Mesendoderm (in vitro differentiated cells): ENCODE measurements at regions not wholly inside any gene's neighbourhood (a gene's known extent, or its start where the extent isn't known, plus 50 kb on each side); places are given as distances from the start of the nearest gene placed in this dataset.

Experiments used
- DNase-seq: peaks from one replicate; pipeline ENCODE4 v3.0.0; 2013
- H2AK5ac ChIP-seq: 2 replicates; pipeline ENCODE4 v1.6.1; 2013; ENCODE audit warnings: low read length, inconsistent platforms
- H2BK120ac ChIP-seq: 2 replicates; pipeline ENCODE4 v1.6.1; 2013; ENCODE audit warnings: low read depth, mild to moderate bottlenecking, low read length, moderate library complexity, mixed read lengths
- H2BK15ac ChIP-seq: replicated peaks from 2 replicates; pipeline ENCODE4 v1.6.1; 2013; ENCODE audit warnings: low read depth, mild to moderate bottlenecking, moderate library complexity
- H2BK5ac ChIP-seq: 2 replicates; pipeline ENCODE4 v1.6.1; 2013; ENCODE audit warnings: low read length, inconsistent platforms
- H3K18ac ChIP-seq: 2 replicates; pipeline ENCODE4 v1.6.1; 2013; ENCODE audit warnings: mild to moderate bottlenecking, low read length, mixed read lengths
- H3K23ac ChIP-seq: one replicate; pipeline ENCODE4 v1.6.1; 2013; ENCODE audit warnings: low read length
- H3K27ac ChIP-seq: 2 replicates; pipeline ENCODE4 v1.5.1; 2013; ENCODE audit warnings: low read depth, mild to moderate bottlenecking, inconsistent platforms, low read length, moderate library complexity
- H3K27me3 ChIP-seq: 2 replicates; pipeline ENCODE4 v1.6.1; 2013; ENCODE audit warnings: low read length, control low read depth, mild to moderate bottlenecking, inconsistent platforms; ENCODE audit not compliant: insufficient read depth, poor library complexity
- H3K36me3 ChIP-seq: 2 replicates; pipeline ENCODE4 v1.6.1; 2013; ENCODE audit warnings: low read length, inconsistent platforms; ENCODE audit not compliant: control insufficient read depth, insufficient read depth
- H3K4ac ChIP-seq: one replicate; pipeline ENCODE4 v1.6.1; 2013; ENCODE audit warnings: low read depth, mild to moderate bottlenecking, low read length, moderate library complexity
- H3K4me1 ChIP-seq: 2 replicates; pipeline ENCODE4 v1.6.1; 2013; ENCODE audit warnings: low read depth, low read length, inconsistent platforms; ENCODE audit not compliant: control insufficient read depth
- H3K4me2 ChIP-seq: 2 replicates; pipeline ENCODE4 v1.6.1; 2013; ENCODE audit warnings: low read length
- H3K4me3 ChIP-seq: 2 replicates; pipeline ENCODE4 v1.5.1; 2013; ENCODE audit warnings: mild to moderate bottlenecking, low read length
- H3K56ac ChIP-seq: one replicate; pipeline ENCODE4 v1.6.1; 2013; ENCODE audit warnings: low read length
- H3K79me1 ChIP-seq: 2 replicates; pipeline ENCODE4 v1.6.1; 2013; ENCODE audit warnings: low read length, inconsistent platforms
- H3K79me2 ChIP-seq: 2 replicates; pipeline ENCODE4 v1.6.1; 2013; ENCODE audit warnings: mild to moderate bottlenecking, low read length; ENCODE audit not compliant: control insufficient read depth, insufficient read depth
- H3K9ac ChIP-seq: 2 replicates; pipeline ENCODE4 v1.6.1; 2013; ENCODE audit warnings: low read length, inconsistent platforms
- H4K5ac ChIP-seq: one replicate; pipeline ENCODE4 v1.6.1; 2013; ENCODE audit warnings: low read length
- H4K8ac ChIP-seq: one replicate; pipeline ENCODE4 v1.6.1; 2013; ENCODE audit warnings: low read depth, mild to moderate bottlenecking, control low read depth, low read length, moderate library complexity
- WGBS: extraction: QIAGEN DNeasy Blood & Tissue Kit; methylation state at CpG from one replicate; pipeline ENCODE4 v1.1.7; 2013; ENCODE audit warnings: low lambda C conversion rate, missing lambda C conversion rate; ENCODE audit not compliant: insufficient coverage; ENCODE audit errors: extremely low coverage; 5-methylcytosine and 5-hydroxymethylcytosine counted together

GRCh38 chr10:129305046-129305445 lies 162.0 kb upstream of the MGMT start:
- H3K18ac ChIP-seq: no peak overlapping the region
- H3K4me2 ChIP-seq: no peak overlapping the region
- H3K79me1 ChIP-seq: no peaks in the 10 kb centered on the region
- no peaks in the 10 kb centered on the region for H3K79me2 ChIP-seq
- no peak overlapping the region for H3K56ac ChIP-seq
- no peak overlapping the region for H3K9ac ChIP-seq
- no peak overlapping the region for H3K23ac ChIP-seq
- no peak overlapping the region for H2BK120ac ChIP-seq
- no peak overlapping the region for H2AK5ac ChIP-seq
- no CpG with 5 or more reads among the region's 5 CpGs for WGBS
- no peak overlapping the region for H2BK15ac ChIP-seq
- H4K8ac ChIP-seq: no peak overlapping the region
- no peak overlapping the region for H4K5ac ChIP-seq
- no peak overlapping the region for H3K4me3 ChIP-seq
- H3K36me3 ChIP-seq: no peaks in the 10 kb centered on the region
- no peak overlapping the region for H2BK5ac ChIP-seq
- H3K27me3 ChIP-seq: no peaks in the 10 kb centered on the region
- H3K27ac ChIP-seq: no peak overlapping the region
- DNase-seq: no peak
- H3K4ac ChIP-seq: no peak overlapping the region
- no peaks in the 10 kb centered on the region for H3K4me1 ChIP-seq

GRCh38 chr10:129307141-129307540 lies 159.9 kb upstream of the MGMT start:
- H3K4ac ChIP-seq: no peak overlapping the region
- no peaks in the 10 kb centered on the region for H3K79me1 ChIP-seq
- H3K23ac ChIP-seq: no peak overlapping the region
- no peaks in the 10 kb centered on the region for H3K79me2 ChIP-seq
- no peak overlapping the region for H4K5ac ChIP-seq
- H2BK5ac ChIP-seq: no peak overlapping the region
- H2BK15ac ChIP-seq: no peak overlapping the region
- no peak overlapping the region for H2AK5ac ChIP-seq
- no peaks in the 10 kb centered on the region for H3K4me1 ChIP-seq
- no peak overlapping the region for H3K4me2 ChIP-seq
- H3K18ac ChIP-seq: no peak overlapping the region
- H3K27me3 ChIP-seq: no peaks in the 10 kb centered on the region
- WGBS: no CpG with 5 or more reads among the region's 8 CpGs
- no peaks in the 10 kb centered on the region for H3K36me3 ChIP-seq
- DNase-seq: no peak
- H3K4me3 ChIP-seq: no peak overlapping the region
- H3K9ac ChIP-seq: no peak overlapping the region
- no peak overlapping the region for H3K27ac ChIP-seq
- no peak overlapping the region for H3K56ac ChIP-seq
- no peak overlapping the region for H4K8ac ChIP-seq
- no peak overlapping the region for H2BK120ac ChIP-seq

- no peak overlapping the region for H2BK5ac ChIP-seq
- H3K4me2 ChIP-seq: no peak overlapping the region
- H2AK5ac ChIP-seq: no peak overlapping the region
- H4K5ac ChIP-seq: no peak overlapping the region
- H3K27me3 ChIP-seq: no peaks in the 10 kb centered on the region
- no peak overlapping the region for H3K4ac ChIP-seq
- H4K8ac ChIP-seq: no peak overlapping the region
- H3K4me1 ChIP-seq: no peaks in the 10 kb centered on the region
- H2BK15ac ChIP-seq: no peak overlapping the region
- no peak overlapping the region for H3K4me3 ChIP-seq
- H3K79me1 ChIP-seq: no peaks in the 10 kb centered on the region
- H3K23ac ChIP-seq: no peak overlapping the region
- WGBS: no CpG with 5 or more reads among the region's 10 CpGs
- DNase-seq: no peak
- H3K36me3 ChIP-seq: no peaks in the 10 kb centered on the region
- H3K56ac ChIP-seq: no peak overlapping the region
- no peak overlapping the region for H3K9ac ChIP-seq
- H3K79me2 ChIP-seq: no peaks in the 10 kb centered on the region
- H3K18ac ChIP-seq: no peak overlapping the region
- H2BK120ac ChIP-seq: no peak overlapping the region
- no peak overlapping the region for H3K27ac ChIP-seq
These were observed 158.0 kb upstream of the MGMT start for GRCh38 chr10:129308953-129309564.

- H3K23ac ChIP-seq: no peak overlapping the region
- no peak overlapping the region for H4K5ac ChIP-seq
- H2BK120ac ChIP-seq: no peak overlapping the region
- H3K27me3 ChIP-seq: no peaks in the 10 kb centered on the region
- H3K79me1 ChIP-seq: no peaks in the 10 kb centered on the region
- H3K56ac ChIP-seq: no peak overlapping the region
- no peaks in the 10 kb centered on the region for H3K79me2 ChIP-seq
- no peak overlapping the region for H3K9ac ChIP-seq
- no peak overlapping the region for H3K4ac ChIP-seq
- DNase-seq: no peak
- H3K18ac ChIP-seq: no peak overlapping the region
- no peaks in the 10 kb centered on the region for H3K36me3 ChIP-seq
- no peak overlapping the region for H2BK5ac ChIP-seq
- no peak overlapping the region for H2BK15ac ChIP-seq
- no CpG with 5 or more reads among the region's 5 CpGs for WGBS
- H2AK5ac ChIP-seq: no peak overlapping the region
- H3K4me1 ChIP-seq: no peaks in the 10 kb centered on the region
- no peak overlapping the region for H3K4me2 ChIP-seq
- no peak overlapping the region for H4K8ac ChIP-seq
- no peak overlapping the region for H3K4me3 ChIP-seq
- no peak overlapping the region for H3K27ac ChIP-seq
These were observed 157.5 kb upstream of the MGMT start for GRCh38 chr10:129309565-129309964.

- Histone ChIP-seq H3K18ac (no peak overlapping the region), H2BK5ac (no peak overlapping the region), H3K27ac (no peak overlapping the region), H3K79me1 (no peaks in the 10 kb centered on the region), H2BK120ac (no peak overlapping the region), H2BK15ac (no peak overlapping the region), H3K9ac (no peak overlapping the region), H3K4me1 (no peaks in the 10 kb centered on the region), H3K4me3 (no peak overlapping the region), H3K79me2 (no peaks in the 10 kb centered on the region), H2AK5ac (no peak overlapping the region), H3K23ac (no peak overlapping the region), H3K56ac (no peak overlapping the region), H3K4me2 (no peak overlapping the region), H3K4ac (no peak overlapping the region), H4K5ac (no peak overlapping the region), H4K8ac (no peak overlapping the region), H3K27me3 (no peaks in the 10 kb centered on the region), H3K36me3 (no peaks in the 10 kb centered on the region)
- DNase-seq: no peak
- no CpG with 5 or more reads among the region's 4 CpGs for WGBS
These were observed 156.2 kb upstream of the MGMT start for GRCh38 chr10:129310881-129311280.

- no peak for DNase-seq
- Histone ChIP-seq H3K36me3 (no peaks in the 10 kb centered on the region), H2AK5ac (no peak overlapping the region), H3K79me1 (no peaks in the 10 kb centered on the region), H2BK120ac (no peak overlapping the region), H3K4me1 (no peaks in the 10 kb centered on the region), H3K27me3 (no peaks in the 10 kb centered on the region), H3K79me2 (no peaks in the 10 kb centered on the region), H2BK15ac (no peak overlapping the region), H3K4ac (no peak overlapping the region), H3K56ac (no peak overlapping the region), H2BK5ac (no peak overlapping the region), H4K5ac (no peak overlapping the region), H3K18ac (no peak overlapping the region), H3K4me3 (no peak overlapping the region), H3K4me2 (no peak overlapping the region), H3K9ac (no peak overlapping the region), H3K27ac (no peak overlapping the region), H3K23ac (no peak overlapping the region), H4K8ac (no peak overlapping the region)
- WGBS: no CpG with 5 or more reads among the region's 1 CpG
These were observed 147.1 kb upstream of the MGMT start for GRCh38 chr10:129319934-129320333.
